Neural cell (in vitro differentiated cells): ENCODE measurements at regions not wholly inside any gene's neighbourhood (a gene's known extent, or its start where the extent isn't known, plus 50 kb on each side); places are given as distances from the start of the nearest gene placed in this dataset.

Experiments
- CTCF ChIP-seq: fragments of 450-650 bp; IDR thresholded peaks from 2 replicates; pipeline ENCODE4 v1.5.1; 2014; ENCODE audit warnings: antibody characterized with exemption, mild to moderate bottlenecking, moderate library complexity; ENCODE audit not compliant: poor library complexity, severe bottlenecking
- EP300 ChIP-seq: fragments of 450-650 bp; conservative IDR thresholded peaks from 2 replicates; pipeline ENCODE4 v1.6.1; 2014; ENCODE audit warnings: antibody characterized with exemption, mild to moderate bottlenecking, moderate library complexity; ENCODE audit not compliant: poor library complexity, severe bottlenecking
- EZH2 ChIP-seq: fragments of 200-600, 300-800 bp; shearing (Covaris generic), sonication (generic); IDR thresholded peaks from 2 replicates; pipeline ENCODE4 v1.6.1; 2014; ENCODE audit warnings: antibody characterized with exemption, low read length, borderline replicate concordance, mild to moderate bottlenecking; ENCODE audit not compliant: insufficient read depth, poor library complexity, severe bottlenecking
- MXI1 ChIP-seq: fragments of 450-650 bp; conservative IDR thresholded peaks from 2 replicates; pipeline ENCODE4 v1.6.1; 2014; ENCODE audit warnings: antibody characterized with exemption, mild to moderate bottlenecking; ENCODE audit not compliant: poor library complexity, severe bottlenecking
- RAD21 ChIP-seq: fragments of 450-650 bp; conservative IDR thresholded peaks from 2 replicates; pipeline ENCODE4 v1.6.1; 2014; ENCODE audit warnings: antibody characterized with exemption, mild to moderate bottlenecking, moderate library complexity
- SMC3 ChIP-seq: fragments of 450-650 bp; conservative IDR thresholded peaks from 2 replicates; pipeline ENCODE4 v1.6.1; 2014; ENCODE audit warnings: antibody characterized with exemption, mild to moderate bottlenecking, moderate library complexity; ENCODE audit not compliant: poor library complexity

GRCh38 chr15:69997161-69997485, 100.6 kb downstream of the TLE3 start:
- TF ChIP-seq MXI1 (no peak), RAD21 (no peak), CTCF (no peak), SMC3 (no peak), EP300 (no peak), EZH2 (no peak)
